PC-3 (cell line): ENCODE measurements at regions not wholly inside any gene's neighbourhood (a gene's known extent, or its start where the extent isn't known, plus 50 kb on each side); places are given as distances from the start of the nearest gene placed in this dataset.

Source experiments
- EZH2phosphoT487 ChIP-seq: fragments of 300-600 bp; sonication (generic); IDR thresholded peaks from 2 replicates; pipeline ENCODE4 v1.6.1; 2018; ENCODE audit warnings: mild to moderate bottlenecking, antibody characterized with exemption, low read length, borderline replicate concordance
- TF ChIP-seq, protein P1 (sequence below): fragments of 300-600 bp; sonication (generic); conservative IDR thresholded peaks from 2 replicates; pipeline ENCODE4 v1.5.1; 2017; ENCODE audit warnings: antibody characterized with exemption, low read depth, mild to moderate bottlenecking, low read length

DNA sequence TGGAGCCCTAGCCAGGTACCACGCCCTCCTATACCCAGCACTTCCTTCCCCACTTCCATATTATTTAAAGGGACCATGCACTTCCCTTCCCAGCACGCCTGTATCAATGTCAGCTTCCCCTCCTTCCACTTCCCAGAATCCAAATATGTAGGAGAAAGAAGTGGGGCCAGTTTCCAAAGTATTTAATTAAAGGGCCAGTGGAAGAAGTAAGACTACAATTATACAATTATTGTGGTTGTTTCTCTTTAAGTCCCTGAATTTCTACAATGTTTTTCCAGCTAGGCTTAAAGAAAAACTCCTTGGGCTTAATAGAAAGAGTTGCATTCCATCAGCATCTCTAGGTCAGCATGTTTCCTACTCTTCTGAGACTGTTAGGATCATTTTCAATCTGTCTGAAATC, 515.8 kb downstream of the PREX1 start:
- TF ChIP-seq, protein P1, sequence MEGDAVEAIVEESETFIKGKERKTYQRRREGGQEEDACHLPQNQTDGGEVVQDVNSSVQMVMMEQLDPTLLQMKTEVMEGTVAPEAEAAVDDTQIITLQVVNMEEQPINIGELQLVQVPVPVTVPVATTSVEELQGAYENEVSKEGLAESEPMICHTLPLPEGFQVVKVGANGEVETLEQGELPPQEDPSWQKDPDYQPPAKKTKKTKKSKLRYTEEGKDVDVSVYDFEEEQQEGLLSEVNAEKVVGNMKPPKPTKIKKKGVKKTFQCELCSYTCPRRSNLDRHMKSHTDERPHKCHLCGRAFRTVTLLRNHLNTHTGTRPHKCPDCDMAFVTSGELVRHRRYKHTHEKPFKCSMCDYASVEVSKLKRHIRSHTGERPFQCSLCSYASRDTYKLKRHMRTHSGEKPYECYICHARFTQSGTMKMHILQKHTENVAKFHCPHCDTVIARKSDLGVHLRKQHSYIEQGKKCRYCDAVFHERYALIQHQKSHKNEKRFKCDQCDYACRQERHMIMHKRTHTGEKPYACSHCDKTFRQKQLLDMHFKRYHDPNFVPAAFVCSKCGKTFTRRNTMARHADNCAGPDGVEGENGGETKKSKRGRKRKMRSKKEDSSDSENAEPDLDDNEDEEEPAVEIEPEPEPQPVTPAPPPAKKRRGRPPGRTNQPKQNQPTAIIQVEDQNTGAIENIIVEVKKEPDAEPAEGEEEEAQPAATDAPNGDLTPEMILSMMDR = no peak
- no peak for TF ChIP-seq EZH2phosphoT487
